ENCODE measurements at regions not wholly inside any gene's neighbourhood (a gene's known extent, or its start where the extent isn't known, plus 50 kb on each side); places are given as distances from the start of the nearest gene placed in this dataset.
"Not testable (repeated sequence)": the region's sequence is repeated elsewhere in the genome, so short reads cannot be mapped to it uniquely, and the experiment has no call there.

DNA sequence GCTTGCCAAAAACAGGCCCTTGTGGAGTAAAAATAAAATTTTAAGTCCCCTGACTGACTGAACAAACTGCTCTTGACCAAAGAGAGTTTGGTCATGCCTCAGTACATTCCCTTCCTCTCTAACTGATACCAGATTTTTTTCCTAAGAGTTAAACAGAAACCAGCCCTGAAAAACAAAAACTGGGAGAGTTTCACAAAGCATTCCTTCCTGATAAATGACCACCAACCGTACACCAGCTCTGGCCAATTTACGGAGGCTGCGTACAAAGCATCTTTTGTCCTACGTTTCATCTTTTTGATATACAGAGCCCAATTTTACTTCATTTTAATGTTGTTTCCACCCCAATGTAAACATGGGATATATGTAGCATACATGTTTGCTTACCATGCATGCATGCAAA, 477.4 kb upstream of the HTR1E start:
- DNase-seq = no peak

DNA sequence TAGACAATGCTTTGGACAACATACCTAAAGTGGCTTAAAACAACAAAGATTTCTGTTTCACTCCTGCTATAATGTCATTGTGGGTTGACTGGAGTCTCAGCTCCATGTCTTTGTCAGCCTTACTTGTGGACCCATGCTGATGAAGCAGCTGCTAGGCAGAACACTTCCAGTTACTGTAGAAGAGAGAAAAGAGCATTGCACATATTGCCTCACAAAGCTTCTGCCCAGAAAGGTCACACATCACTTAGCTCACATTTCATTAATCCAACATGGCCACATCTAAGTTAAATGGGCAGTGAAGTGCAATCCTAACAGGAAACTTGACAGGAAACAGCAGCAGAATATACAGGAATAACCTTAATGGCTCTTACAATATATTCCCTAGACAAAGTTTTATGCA, 480.5 kb upstream of the HTR1E start:
- DNase-seq = no peak

DNA sequence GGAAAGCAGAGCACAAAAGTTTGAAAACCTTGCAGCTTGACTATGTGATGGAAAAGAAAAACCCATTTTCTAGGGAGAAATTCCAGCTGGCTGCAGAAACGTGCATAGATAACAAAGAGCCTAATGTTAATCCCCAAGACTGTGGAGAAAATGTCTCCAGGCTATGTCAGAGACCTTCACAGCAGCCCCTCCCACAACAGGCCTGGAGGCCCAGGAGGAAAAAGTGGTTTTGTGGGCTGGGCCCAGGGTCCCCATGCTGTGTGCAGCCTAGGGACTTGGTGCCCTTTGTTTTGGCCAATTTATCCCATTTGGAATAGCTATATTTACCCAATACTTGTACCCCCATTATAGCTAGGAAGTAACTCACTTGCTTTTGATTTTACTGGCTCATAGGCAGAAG, 484.1 kb upstream of the HTR1E start:
- no peak for DNase-seq

DNA sequence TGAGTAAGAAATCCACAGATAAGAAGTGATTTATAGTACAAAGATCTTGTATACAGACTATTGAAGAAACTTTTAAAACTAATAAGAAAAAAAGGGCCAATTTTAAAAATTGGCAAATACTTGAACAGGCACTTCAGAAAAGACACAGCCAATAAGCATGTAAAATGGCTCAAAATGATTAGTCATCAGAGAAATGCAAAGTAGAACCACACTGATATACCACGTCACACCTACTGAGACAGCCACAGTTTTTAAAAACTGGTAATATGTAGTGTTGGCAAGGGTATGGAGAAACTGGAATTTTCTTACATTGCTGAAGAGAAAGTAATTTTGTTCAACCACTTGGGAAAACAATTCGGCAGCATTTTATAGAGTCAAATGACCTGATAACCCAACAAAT, 488.9 kb upstream of the HTR1E start:
- DNase-seq = no peak

DNA sequence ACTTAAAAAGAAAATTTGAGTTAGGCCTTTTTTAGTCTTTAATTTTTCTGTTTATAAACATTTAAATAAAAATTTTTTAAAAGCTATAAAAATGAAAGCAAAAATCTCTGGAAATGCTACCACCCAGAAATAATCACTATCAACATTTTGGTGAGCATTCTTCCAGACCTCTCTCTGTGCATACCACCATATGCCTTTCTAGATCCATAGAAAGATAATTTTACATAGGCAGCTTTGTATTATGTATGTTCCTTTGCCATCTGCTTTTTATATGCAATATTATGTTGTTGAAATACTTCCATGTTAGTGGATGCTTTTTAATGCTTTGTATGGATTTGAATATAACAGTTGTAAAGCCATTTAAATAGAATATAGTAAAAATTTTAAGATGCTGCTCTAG, 496.7 kb upstream of the HTR1E start:
- no peak for DNase-seq

DNA sequence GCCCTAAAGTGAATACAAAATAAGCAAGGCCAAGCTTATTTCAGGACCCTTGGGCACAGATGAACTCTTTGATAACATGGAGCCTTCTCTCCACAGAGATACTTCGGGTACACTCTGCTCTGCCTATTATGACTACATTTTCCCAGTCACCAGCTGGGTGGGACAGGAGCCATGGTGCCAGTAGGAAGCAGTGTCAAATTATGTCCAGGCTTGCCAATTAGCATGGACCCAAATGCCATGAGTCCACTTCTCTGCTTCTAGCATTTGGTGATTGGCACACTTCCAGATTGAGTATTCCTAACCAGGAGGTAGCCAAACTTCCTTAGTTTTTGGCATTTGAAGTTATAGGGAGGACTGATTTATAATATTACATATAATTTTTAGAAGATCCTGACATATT, 513.8 kb upstream of the HTR1E start:
- DNase-seq = no peak

DNA sequence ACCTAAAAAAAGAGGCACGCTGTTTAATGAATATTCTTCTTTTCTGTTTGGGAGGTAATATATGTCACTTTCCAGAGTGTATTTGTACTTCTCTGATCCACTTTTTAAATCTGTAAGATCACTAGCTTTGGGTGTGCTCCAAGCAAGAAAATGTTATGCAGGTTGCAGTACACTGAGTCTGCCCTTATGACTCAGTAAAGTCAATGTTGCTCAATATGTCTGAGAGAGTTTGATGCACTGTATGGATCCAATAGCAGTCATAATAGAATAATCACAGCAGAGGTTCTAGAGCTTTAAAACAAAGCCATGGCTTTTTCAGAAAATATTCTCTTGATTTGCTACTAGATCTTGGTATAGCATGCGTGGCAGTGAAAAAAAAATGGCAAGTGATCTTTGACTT, 525.3 kb upstream of the HTR1E start:
- no peak for DNase-seq

DNA sequence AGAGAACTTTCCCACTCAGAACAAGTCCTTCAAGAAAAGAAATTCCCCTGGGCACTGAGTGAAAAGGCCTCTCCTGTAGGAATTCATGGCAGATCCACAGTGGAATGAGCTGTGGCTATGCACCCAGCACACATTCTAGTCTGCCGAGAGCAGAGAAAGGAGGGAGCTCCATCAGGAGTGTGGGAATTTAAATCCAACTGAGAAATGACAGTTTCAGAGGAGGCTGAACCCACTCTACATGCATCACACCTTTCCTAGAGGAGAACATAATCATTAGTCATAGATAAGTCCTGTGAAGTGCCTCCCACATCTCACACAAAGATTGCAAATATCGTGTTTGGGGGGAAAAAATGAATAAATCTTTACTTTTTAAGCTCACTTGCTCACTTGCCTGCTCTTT, 530.2 kb upstream of the HTR1E start:
- DNase-seq = no peak

DNA sequence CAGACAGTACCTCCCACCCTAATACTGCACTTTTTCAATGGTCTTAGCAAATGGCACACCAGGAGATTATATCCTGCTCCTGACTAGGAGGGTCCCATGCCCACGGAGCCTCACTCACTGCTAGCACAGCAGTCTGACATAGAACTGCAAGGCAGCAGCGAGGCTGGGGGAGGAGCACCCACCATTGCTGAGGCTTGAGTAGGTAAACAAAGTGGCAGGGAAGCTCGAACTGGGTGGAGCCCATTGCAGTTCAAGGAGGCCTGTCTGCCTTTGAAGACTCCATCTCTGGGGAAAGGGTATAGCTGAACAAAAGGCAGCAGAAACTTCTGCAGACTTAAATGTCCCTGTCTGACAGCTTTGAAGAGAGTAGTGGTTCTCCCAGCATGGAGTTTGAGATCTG, 544.5 kb upstream of the HTR1E start:
- DNase-seq = not testable (repeated sequence)

DNA sequence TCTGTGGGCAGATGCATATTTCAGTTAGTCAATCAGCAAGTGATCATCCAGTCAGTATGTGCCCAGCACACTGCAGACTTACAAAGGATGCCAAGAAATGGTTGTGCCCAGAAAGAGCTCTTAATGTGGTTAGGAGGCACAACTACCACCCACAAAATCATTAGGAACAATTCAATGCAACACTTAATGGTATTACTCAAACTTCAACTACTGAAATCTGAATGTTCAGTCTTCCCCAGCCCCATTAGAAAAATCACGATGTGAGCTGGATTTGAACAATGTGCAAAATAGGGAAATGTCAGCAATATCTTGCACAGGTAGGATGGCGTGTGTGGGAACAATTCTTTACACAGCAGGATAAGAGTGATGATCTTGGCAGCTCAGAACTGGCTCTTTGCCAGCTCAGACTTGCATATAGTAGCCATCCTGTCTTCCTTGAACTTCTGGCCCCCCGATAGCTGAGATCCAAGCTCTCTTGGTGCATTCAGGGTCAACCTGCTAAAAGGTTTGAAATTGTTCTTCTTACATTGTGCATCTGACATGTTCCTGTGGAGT, 556.7 kb upstream of the HTR1E start:
- no peak for DNase-seq

DNA sequence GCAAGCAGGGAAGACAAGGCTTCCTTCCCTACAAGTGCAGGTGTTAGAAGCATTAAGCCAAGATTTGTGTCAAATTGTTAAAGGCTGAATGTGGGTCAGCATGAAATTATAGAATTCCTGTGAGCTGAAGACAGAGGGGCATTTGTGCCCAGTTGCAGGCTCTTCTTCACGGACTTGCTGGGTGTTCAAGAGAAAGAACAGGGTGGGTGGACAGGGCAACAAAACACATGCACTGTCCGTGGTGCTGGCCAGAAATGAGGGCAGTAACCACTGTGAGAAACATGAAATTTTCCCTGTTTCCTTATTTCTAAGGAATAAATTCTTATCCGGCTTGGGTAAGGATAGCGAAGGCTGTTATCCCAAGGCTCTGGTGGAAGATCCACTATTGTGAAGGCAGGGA, 579.5 kb upstream of the HTR1E start:
- DNase-seq = no peak

DNA sequence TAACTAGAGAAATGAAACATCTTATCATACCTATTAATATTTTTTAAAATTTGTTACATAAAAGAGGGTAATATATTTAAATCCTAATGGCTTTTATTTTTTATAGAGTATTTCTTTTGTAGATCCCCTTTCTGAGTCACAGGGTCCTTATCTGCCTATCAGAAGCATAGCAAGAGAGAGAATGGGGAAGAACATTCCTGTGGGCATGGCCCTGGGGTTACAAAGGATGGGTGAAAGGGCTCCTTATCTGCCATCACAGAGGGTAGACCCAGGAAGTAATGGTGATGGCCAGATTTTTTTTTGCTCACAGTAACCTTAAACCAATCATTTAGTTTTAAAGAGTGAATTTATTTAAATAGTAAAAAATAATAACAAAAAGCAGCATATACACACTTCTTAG, 582.1 kb upstream of the HTR1E start:
- DNase-seq = no peak

DNA sequence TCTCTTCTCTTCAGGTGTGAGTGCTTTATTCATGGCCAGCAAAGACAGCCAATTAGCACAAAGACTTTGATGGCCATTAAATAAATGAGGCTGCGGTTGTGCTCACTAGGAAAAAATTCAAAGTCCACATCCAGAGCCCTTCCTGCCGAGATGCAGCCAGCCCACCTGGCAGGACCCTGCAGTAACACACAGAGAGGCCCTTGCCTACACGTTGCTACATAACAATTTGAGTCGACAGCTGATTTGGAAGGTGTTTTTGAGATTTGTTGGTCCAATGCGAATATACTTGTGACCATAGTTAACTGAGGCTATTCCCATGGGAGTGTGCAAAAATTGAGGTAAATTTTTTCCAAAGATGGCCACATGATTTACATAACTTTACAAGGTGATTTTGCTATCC, 605.4 kb upstream of the HTR1E start:
- no peak for DNase-seq

DNA sequence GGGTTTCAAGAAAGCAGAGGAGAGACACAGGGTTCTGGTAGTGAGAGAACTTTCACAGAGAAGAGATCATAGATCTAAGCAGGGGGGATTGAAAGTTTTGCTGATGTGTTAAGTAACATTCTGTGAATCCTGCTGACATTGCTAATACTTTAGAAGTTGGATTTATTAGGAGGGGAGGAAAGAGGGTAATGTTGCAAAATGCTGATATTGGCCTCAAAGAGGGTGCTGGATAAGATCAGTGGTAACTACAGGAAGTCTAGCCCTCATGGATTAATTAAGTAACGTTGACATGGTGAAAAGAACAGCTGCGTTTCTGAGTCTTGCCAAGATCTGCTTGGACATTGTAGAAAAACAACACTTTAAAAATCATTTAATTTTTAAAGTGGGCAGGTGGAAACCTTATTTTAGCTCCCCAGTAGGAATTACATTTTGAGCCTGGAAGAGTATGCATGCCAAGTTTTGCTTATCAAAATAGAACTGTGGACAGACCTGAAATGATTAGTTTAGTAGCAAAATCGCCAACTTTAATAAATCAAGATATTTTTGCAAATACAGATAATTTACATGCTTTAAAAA, 606.0 kb upstream of the HTR1E start:
- DNase-seq = no peak

DNA sequence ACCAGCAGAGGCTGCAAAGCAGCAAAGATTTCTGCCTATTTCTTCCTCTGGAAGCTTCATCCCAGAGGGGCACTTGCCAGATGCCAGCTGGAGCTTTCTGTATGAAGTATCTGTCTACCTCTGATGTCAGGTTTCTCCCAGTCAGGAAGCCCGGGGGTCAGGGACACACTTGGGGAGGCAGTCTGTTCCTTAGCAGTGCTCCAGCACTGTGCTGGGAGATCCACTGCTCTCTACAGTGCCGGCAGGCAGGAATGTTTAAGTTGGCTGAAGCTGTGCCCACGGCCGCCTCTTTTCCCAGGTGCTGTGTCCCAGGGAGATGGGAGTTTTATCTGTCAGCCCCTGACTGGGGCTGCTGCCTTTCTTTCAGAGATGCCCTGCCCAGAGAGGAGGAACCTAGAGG, 631.1 kb upstream of the HTR1E start:
- DNase-seq = no peak

DNA sequence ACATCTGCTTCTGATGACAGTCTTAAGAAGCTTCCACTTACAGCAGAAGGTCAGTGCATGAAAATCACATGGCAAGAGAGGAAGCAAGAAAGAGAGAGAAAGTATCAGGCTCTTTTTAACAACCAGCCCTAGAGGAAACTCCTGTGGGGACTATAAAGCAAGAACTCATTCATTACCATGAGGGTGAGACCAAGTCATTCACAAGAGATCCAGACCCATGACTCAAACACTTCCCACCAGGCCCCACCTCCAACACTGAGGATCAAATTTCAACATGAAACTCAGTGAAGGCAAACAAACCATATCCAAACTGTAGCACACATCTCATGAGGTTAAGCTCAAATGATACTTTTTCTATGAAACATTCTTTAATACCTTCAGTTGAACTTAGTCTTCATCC, 643.2 kb upstream of the SYNCRIP start:
- no peak for DNase-seq

DNA sequence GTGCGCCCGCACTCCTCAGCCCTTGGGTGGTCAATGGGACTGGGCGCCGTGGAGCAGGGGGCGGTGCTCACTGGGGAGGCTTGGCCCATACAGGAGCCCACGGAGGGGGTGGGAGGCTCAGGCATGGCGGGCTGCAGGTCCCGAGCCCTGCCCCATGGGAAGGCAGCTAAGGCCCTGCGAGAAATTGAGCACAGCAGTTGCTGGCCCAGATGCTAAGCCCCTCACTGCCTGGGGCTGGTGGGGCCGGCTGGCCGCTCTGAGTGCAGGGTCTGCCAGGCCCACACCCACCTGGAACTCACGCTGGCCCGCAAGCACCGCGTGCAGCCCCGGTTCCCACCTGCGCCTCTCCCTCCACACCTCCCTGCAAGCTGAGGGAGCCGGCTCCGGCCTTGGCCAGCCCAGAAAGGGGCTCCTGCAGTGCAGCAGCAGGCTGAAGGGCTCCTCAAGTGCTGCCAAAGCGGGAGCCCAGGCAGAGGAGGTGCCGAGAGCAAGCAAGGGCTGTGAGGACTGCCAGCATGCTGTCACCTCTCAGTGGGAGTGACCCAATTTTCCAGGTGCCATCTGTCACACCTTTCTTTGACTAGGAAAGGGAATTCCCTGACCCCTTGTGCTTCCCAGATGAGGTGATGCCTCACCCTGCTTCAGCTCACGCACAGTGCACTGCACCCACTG, 642.3 kb upstream of the SYNCRIP start:
- DNase-seq = not testable (repeated sequence)

DNA sequence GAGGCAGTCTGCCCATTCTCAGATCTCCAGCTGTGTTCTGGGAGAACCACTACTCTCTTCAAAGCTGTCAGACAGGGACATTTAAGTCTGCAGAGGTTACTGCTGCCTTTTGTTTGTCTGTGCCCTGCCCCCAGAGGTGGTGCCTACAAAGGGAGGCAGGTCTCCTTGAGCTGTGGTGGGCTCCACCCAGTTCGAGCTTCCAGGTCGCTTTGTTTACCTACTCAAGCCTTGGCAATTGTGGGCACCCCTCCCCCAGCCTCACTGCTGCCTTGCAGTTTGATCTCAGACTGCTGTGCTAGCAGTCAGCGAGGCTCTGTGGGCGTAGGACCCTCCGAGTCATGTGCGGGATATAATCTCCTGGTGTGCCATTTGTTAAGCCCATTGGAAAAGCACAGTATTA, 640.9 kb upstream of the SYNCRIP start:
- not testable (repeated sequence) for DNase-seq

DNA sequence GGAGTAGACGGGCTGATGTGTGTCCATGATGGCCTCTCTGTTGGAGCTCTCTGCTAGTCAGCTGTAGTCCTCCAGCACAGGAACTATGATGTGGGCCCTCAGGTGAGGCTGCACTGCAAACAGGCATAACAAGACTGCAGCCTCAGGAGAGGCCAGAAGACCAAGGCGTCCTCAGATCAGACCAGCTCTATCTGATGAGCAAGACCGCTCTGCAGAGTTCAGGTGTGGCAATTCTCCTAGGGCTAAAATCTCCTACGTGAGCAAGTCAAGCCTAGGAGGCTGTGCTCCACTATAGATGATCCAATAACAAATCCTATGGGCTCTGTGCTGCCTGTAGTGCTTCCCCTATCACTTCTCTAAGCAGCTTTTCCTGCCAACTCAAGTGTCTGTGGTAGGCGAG, 633.4 kb upstream of the SYNCRIP start:
- no peak for DNase-seq

DNA sequence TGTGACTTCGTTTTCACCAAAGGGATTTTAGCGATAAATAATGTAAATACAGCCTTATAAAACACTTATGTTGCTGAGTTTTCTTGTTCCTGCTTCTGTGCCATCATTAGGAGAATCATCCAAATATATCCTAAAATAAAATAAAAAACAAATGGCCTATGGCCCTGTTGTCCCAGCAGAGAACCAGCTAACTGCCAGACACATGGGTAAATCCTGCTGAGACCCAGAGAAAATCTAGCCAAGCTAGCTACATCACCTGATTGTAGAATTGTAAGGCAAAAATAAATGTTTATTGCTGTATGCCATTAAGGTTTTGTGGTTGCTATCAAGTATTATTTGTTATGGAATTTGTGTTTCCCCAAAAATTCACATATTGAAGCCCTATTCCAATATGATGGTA, 631.2 kb upstream of the SYNCRIP start:
- no peak for DNase-seq

DNA sequence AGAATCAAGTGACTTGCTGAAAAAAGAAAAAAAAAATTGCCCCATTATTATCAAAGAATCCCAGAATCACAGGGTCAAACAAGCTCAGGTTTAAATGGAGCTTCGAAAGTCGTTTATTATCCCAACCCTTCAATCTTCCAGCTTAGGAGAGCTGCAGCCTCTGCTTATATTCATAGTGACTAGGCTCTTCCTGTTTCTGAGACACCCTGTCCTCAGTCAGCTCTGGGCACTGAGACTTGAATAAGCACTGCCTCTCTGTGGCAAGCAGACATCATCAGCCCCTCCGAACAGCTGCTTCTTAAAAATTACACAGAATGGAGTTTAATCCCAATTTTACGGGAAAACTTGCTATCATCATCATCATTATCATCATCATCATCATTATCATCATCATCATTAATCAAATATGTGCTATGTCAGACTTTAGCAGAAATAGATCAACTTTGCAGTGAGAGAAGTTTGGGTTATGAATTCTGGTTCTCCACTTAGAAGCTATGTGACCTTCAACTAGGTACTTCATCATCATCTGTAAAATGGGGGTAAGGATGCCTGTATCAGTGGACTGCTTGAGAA, 614.0 kb upstream of the SYNCRIP start:
- DNase-seq = no peak

DNA sequence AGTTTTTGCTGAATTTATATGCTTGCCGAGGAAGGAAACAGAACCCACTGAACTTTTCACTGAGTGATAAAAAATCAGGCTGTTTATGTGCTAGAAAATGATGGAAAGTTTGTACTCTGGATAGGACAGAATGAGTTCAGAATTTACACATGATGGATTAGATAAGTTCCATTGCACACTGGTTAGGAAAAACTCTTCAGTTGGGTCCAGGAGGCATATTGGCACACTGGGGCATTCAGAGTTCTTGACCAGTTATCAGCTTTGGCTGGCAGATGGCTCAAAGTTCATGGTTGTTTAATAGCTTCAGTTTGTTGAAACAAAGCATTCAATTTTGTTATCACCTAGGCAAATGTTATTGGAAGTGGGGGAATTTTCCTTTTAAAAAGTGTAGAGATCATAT, 613.3 kb upstream of the SYNCRIP start:
- no peak for DNase-seq

DNA sequence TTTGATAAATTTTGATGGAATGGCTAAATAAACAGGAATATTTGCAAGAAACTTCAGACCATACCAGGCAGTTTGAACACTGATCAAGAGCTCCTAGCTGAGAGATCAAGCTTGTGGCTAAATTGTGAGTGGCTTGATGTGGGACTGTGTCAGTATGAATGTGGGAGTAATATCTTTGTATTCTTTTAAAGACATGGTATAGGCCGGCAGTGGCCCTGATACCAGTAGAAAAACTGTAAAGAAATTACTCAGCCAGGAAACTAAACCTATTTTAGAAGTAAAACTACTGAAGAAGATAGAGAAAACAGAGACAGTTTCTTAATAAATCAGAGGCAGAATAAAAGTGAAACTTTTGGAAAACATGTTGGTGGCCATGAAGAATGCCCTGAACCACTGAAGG, 608.4 kb upstream of the SYNCRIP start:
- DNase-seq = no peak

DNA sequence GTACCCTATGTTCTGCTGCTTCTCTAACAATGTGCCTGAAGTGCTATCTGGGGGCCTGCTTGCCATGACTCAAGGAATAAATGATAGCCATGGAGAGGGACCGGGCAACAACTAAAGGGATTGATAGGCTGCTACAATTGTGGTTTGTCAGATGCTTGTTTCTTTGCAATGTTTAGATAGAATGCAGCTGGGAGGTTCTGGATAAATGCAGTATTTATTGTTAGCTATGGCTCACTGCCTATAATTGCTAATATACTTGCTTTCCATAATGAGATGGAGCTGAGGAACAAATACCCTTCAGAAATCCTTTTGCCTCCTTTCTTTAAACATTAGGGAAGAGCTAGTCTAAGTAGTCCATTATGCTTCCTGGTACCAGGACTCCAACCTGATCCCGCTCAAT, 575.2 kb upstream of the SYNCRIP start:
- DNase-seq = no peak

DNA sequence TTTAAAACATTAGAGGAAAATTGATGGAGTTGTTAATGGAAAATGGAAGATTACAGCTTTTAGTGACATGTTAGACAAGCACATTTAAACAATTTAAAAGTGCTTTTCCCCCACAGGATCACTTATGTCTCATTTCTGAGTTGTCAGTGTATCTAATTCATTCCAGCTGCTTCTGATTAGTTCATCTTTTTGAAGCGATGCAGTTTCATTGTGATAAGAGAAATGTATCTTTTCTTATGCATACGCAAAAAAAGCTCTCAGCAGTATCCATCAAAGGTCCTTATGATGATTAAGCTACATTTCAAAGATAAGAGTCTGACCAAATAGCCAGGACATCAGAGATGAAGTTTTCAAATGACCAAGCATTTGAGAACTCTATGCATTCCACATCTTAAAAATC, 572.6 kb upstream of the SYNCRIP start:
- no peak for DNase-seq
